ENCODE measurements at regions not wholly inside any gene's neighbourhood (a gene's known extent, or its start where the extent isn't known, plus 50 kb on each side); places are given as distances from the start of the nearest gene placed in this dataset.

GRCh38 chr2:128834880-128835252, 516.2 kb upstream of the HS6ST1 start:
- TF ChIP-seq CTCF (IDR thresholded peaks at IDR 0.05) (no peak), EP300 (IDR thresholded peaks at IDR 0.05) (no peak)
